ENCODE measurements at regions not wholly inside any gene's neighbourhood (a gene's known extent, or its start where the extent isn't known, plus 50 kb on each side); places are given as distances from the start of the nearest gene placed in this dataset.

DNA sequence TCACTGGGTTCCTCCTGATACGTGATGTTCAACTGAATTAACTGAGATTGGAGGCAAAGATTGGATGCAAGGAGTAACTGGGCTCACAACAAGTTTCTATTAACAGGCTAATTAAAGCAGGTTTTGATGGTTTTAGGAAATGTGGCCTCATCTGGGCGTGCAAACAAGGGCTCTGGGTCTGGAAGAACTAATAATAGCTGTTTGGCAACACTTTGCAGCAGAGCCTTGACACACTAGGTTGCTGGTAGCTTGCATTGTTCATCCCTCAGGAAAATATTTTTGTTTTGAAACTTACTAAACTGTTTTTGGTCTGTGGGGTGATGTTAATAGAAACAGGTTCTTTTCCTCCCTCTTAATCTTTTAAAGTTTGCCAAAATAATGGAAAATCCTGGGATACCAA lies 117.2 kb upstream of the CD93 start:
- no peak for DNase-seq

GRCh38 chr20:23201658-23202057 lies 115.5 kb upstream of the CD93 start:
- DNase-seq: no peak

DNA sequence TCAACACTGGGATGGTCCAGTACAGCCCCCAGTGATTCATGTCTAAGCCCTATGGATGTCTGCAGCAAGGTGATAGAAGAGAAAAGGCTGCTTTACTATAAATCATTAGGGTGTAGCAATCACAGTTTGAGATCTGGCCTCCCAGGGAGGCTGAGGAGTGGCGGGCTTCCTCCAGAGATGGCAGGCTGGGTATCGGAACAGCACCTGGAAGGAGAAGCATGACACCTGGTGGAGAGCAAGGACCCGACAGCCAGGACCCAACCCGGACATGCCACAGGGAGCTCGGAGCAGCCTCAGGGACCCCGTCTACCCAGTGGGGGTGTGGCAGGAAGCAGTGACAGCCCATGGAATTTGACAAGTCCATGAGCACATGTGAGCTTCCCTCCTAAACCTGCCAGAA lies 114.8 kb upstream of the CD93 start:
- peak; percentile 24 for DNase-seq

DNA sequence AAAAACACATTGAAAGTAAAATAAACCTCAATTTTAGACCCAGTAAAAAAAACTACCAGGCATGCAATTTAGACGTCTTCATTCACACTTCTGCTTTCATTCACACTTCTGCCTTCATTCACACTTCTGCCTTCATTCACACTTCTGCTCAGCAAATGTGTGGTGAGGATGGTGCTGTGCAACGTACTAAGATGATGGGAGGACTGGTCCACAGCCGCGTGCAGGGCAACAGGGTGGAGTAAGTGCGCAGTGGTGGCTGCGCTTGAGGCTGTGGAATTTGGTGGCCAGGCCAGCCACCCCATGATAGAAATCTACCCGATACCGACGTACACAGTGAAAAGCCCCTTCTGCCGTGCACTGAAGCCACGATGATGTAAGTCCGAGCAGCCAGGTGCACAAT lies 114.3 kb upstream of the CD93 start:
- DNase-seq: no peak

GRCh38 chr20:23199356-23199755 lies 113.2 kb upstream of the CD93 start:
- DNase-seq: no peak

DNA sequence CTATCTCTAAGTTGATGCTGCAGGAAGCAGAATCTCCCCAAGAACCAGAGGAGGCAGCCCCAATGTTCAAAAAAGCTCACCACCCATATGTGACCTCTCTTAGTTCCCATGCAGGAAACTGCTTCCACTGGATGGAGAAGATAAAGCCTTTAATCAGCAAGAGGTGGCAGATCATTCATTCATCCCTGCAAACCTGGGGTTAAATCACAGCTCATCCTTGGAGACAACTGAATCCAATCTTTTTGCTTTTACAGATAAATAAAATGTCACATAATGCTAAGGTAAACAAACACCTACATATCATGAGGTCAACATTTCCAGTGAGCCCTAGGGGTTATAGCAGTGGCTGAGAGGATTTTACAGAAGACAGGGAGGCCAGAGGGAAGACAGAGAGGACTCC lies 112.7 kb upstream of the CD93 start:
- DNase-seq: no peak

DNA sequence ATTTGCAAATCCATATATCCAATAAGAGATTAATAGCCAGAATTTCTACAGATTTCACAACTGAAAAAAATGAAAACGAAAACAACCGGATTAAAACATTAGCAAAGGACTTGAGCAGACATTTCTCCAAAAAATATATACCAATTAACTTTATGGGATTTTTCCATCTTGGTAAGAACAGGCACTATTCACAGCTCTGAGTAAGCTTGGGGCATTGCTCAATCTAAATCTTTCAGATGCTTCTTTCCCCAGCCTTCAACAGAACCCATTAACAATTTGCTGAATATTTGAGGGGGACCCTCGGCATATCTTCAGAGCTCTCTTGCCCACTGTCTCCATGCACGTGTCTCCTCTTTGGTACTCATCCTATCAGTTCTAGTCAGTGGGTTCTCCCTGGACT lies 111.7 kb upstream of the CD93 start:
- no peak for DNase-seq

GRCh38 chr20:23195636-23196035 lies 109.5 kb upstream of the CD93 start:
- no peak for DNase-seq

GRCh38 chr20:23193801-23194384 lies 107.8 kb upstream of the CD93 start:
- no peak for DNase-seq

DNA sequence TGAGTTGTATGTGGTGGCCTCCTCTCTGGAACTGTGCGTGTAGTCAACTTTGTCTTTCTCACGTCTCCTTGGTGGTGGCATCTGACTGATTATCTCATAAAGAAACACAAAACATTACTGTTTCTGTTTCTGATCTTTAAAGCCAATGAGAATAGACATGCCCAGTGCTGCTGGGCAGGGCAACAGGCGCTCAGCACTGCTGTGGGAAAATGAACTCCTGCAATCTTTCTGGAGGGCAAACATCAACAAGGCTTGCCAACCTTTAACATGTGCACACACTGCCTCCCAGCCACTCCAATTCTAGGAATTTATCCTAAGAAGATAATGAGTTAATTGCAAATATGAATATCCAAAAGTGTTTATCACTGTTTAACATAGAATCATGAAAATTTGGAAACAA lies 106.3 kb upstream of the CD93 start:
- DNase-seq: no peak

DNA sequence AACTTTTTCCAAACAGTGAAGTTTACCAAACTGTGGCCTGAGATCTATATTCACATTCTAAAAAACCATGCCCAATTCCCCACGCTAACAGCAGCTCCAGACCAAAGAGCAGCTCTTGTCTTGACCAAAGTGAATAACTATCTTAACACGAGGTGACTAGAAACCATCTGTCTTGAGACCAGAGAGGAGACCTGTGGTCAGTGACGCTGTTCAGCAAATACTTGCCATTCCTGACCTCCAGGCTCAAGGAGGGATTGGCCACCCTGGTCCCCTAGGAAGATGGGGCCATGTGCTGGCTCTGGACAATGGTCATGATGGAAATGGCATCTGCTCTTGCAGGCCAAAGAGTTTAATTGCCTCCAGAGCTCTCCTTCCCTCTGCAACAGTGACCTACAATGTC lies 104.4 kb upstream of the CD93 start:
- no peak for DNase-seq

- no peak for DNase-seq
Observed at GRCh38 chr20:23189854-23190253, 103.7 kb upstream of the CD93 start.

DNA sequence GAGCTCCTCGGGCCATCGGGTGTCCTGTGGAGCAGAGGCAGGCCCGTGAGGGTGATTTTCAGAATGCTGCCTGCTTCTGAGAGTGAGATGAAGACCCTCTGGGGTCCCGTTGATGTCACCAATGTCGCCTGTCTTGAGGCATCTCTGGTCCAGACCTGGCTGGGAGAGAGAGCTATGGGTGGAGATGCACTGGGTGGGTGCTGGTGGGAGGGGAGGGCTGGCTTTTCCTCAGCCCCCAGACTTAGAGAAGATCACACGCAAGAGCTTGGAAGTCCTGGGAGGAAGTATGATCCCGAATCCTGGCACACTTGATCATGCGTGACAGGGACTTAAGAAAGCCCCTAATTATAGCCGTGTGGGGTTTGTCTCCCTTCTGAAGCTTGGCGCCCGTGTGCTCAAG lies 103.2 kb upstream of the CD93 start:
- DNase-seq: no peak

- DNase-seq: no peak
Observed at GRCh38 chr20:23188377-23189169, 102.4 kb upstream of the CD93 start.

- DNase-seq: no peak
Observed at GRCh38 chr20:23187751-23188150, 101.6 kb upstream of the CD93 start.

GRCh38 chr20:23186808-23187207 lies 100.7 kb upstream of the CD93 start:
- DNase-seq: no peak

GRCh38 chr20:23180451-23180921 lies 94.4 kb upstream of the CD93 start:
- DNase-seq: no peak

DNA sequence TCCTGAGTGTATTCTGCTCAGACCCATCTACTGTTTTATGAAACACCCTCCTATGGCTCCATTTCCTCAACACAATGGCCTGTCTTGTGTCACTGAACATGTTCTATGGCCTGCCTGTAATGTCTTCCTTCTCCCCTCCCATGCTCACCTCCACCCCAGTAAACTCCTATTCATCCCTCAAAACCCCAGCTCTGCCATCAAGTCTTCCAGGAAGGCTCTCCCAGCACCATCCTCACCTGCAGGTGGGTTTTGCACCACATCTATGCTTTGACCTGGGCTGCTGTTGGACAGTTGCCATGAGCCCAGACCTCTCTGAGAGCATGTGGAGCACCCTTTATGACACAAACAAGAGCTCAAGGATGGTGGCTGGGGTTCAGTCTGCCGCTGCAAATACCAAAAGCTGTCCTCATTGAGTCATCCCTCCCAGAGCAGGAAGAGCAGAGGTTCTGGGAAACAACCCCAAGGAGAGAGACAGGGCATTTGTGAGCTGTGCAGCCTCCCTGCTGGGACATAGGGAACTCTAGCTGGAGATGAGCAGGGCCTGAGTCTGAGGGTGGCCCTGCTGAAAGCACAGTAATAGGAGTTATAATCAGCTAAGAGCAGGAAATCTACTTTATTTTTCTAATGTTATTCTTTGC lies 93.8 kb upstream of the CD93 start:
- DNase-seq: no peak

- DNase-seq: no peak
Observed at GRCh38 chr20:23178806-23179205, 92.7 kb upstream of the CD93 start.

GRCh38 chr20:23174821-23175220 lies 88.7 kb upstream of the CD93 start:
- no peak for DNase-seq

- no peak for DNase-seq
Observed at GRCh38 chr20:23167431-23167830, 81.3 kb upstream of the CD93 start.

DNA sequence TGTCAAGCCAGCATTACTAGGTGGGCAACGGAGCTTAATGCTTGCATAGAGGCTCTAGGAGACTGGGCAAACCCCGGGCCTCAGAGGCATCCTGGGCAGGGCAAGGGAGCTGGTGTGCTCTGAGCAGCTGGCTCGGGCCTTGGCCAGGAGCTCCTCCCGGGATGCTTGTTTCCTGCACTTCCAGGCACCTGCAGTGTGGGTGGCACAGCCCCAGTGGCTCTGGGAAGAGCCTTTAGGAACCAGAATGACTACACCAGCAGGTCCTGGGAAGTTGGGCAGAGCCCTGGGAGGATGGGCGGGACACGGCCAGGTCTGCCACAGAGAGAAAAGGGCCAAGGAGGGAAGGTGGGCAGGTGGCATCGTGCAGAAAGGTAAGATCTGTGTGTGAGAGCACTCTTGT lies 80.4 kb upstream of the CD93 start:
- no peak for DNase-seq

DNA sequence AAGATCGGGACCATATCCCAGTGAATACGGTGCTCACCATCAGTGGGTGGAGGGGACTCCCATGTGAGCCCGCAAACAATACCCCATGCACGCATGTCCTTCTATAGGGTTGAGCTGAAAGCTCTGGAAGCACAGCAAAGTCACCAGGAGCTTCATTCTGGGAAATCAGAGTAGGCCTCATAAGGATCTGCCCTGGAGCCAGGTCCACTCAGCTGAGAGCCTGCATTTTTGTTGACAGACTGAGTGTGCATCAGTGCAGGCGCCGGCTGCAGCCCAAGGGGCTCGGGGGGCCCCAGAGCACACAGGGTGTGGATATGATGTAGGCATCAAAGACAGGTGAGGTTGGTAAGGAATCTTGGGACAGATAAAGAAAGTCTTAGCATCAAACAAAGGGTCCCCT lies 79.8 kb upstream of the CD93 start:
- no peak for DNase-seq

DNA sequence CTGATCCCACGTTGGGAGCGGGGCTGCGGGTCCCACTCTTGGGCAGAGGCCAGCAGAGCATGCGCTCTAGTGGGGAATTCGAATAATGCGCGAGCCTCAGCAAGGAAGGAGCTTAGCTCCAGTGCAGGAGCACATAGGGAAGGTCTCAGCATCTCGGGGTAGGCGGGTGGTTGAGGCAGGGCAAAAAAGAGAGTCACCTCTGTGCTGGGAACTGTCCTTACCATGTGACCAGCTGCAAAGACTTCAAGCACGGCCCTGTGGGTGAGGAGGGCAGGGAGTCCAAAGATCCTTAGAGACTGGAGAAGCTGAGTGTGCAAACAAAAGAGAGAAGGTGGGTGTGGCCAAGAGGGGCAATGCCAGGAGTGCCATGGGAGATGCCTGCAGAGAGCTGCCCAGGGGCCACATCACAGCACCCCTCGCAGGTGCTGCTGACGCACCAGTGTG lies 79.2 kb upstream of the CD93 start:
- DNase-seq: no peak

Data from NCI-H526 treated with DMSO at 0.1 percent for 48 hours (cell line).